Ovary (tissue), 7 donors: ENCODE measurements at regions not wholly inside any gene's neighbourhood (a gene's known extent, or its start where the extent isn't known, plus 50 kb on each side); places are given as distances from the start of the nearest gene placed in this dataset.

ENCODE experiments used
- DNase-seq, 5 donors: peaks; one replicate each; pipeline ENCODE4 v3.0.0-alpha.2; 2019 to 2020
- H3K27ac ChIP-seq, 2 donors: fragments of 200-600 bp; one replicate each; pipeline versions ENCODE4 v1.5.1 to v1.8.0; 2019 to 2022
- H3K27me3 ChIP-seq: fragments of 200-600 bp; one replicate; pipeline ENCODE4 v1.8.0; 2022
- H3K36me3 ChIP-seq: fragments of 200-600 bp; sonication (generic); one replicate; pipeline ENCODE4 v1.5.1; 2019
- H3K4me1 ChIP-seq: one replicate; pipeline ENCODE4 v1.8.1; 2013; ENCODE audit warnings: mild to moderate bottlenecking, moderate library complexity; ENCODE audit not compliant: insufficient read depth
- H3K4me3 ChIP-seq: fragments of 200-600 bp; sonication (generic); one replicate; pipeline ENCODE4 v1.5.1; 2017
- H3K9me3 ChIP-seq, 2 donors: fragments of 200-600 bp in 1 of 2; sonication (generic) in 1 of 2; one replicate each; pipeline versions ENCODE4 v1.5.1 to v1.8.1; 2013 to 2019; ENCODE audit warnings: mild to moderate bottlenecking in 1 of 2, moderate library complexity in 1 of 2
- EP300 ChIP-seq: sonication (generic); formaldehyde crosslinking; IDR thresholded peaks from one replicate; pipeline ENCODE4 v1.6.1; 2017; ENCODE audit warnings: antibody characterized with exemption
- POLR2A ChIP-seq: fragments of 450-650 bp; IDR thresholded peaks from one replicate; pipeline ENCODE4 v1.6.1; 2017; ENCODE audit warnings: antibody characterized with exemption, mild to moderate bottlenecking, moderate library complexity
- WGBS, 3 donors: extraction: QIAGEN DNeasy Blood & Tissue Kit in 1 of 3; methylation state at CpG; one replicate each; pipeline versions ENCODE4 v1.1.5 to v1.1.7; 2013 to 2017; 5-methylcytosine and 5-hydroxymethylcytosine counted together
- intact Hi-C, 4 donors: fragments of 100-400 bp; cut with DNase I; formaldehyde crosslinking; loops; one replicate each; pipeline versions ENCODE4 v1.11.0 to v1.15.1; 2022 to 2023
- TF ChIP-seq, protein P1 (sequence below), 3 donors: fragments of 450-650 bp in 2 of 3; fragments of 200-600 bp in 1 of 3; IDR thresholded peaks; one replicate each; pipeline versions ENCODE4 v1.5.1 to v1.8.0; 2016 to 2022; ENCODE audit warnings: antibody characterized with exemption in 3 of 3, mild to moderate bottlenecking in 1 of 3
- donor health status: DM: no; HTN: no; CAD: no; lungs with moderate emphysema.
- donor health status: DM: no; HTN: no; CAD: no.
- donor health status: Bipolar disorder and iron deficiency.
- donor health status: DM: no; HTN: no; CAD: no.
- donor health status: DM: yes; HTN: yes; CAD: no.

DNA sequence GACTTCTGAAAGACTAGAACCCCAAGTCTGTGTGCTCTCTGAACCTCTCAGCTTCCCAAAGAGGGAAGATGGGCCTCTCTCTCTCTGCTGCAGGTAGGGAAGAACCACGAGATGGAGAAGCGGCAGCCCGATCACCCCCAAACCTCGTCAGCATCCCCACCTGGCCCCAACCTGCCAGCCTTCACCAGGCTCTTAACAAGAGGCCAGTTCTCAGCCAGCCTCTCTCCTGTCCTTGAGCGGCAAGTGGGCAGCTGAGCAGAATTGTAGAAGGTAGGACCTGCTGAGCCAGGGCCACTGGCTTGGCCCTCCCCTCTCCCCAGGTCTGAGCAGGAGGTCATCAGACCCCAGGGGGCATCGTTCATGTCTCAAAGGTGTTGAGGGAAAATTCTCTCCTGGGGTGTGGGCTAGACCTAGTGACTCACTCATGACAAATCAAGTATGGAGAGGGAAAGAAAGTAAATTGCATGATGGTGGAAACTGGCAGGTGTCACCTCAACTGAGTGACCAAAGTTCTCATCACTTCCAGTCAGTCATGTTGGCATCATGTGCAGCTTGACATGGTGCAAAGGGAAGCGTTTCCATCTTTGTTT, 92.0 kb upstream of the GPR26 start:
- Histone ChIP-seq H3K27ac (no peak overlapping the region), H3K9me3 (no peaks in the 10 kb centered on the region), H3K4me1 (no peaks in the 10 kb centered on the region), H3K36me3 (no peaks in the 10 kb centered on the region), H3K27me3 (no peaks in the 10 kb centered on the region), H3K4me3 (no peak overlapping the region)
- intact Hi-C loops = no loop called here
- DNase-seq = peak in 1 of 5 donors; percentile 0
- TF ChIP-seq POLR2A (no peak), EP300 (no peak)
- TF ChIP-seq, protein P1, sequence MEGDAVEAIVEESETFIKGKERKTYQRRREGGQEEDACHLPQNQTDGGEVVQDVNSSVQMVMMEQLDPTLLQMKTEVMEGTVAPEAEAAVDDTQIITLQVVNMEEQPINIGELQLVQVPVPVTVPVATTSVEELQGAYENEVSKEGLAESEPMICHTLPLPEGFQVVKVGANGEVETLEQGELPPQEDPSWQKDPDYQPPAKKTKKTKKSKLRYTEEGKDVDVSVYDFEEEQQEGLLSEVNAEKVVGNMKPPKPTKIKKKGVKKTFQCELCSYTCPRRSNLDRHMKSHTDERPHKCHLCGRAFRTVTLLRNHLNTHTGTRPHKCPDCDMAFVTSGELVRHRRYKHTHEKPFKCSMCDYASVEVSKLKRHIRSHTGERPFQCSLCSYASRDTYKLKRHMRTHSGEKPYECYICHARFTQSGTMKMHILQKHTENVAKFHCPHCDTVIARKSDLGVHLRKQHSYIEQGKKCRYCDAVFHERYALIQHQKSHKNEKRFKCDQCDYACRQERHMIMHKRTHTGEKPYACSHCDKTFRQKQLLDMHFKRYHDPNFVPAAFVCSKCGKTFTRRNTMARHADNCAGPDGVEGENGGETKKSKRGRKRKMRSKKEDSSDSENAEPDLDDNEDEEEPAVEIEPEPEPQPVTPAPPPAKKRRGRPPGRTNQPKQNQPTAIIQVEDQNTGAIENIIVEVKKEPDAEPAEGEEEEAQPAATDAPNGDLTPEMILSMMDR (IDR thresholded peaks at IDR 0.05) = no peak
- 68 to 78% (median 68%) methylated on average over 7 of the region's 7 CpGs for WGBS, 3 donors

DNA sequence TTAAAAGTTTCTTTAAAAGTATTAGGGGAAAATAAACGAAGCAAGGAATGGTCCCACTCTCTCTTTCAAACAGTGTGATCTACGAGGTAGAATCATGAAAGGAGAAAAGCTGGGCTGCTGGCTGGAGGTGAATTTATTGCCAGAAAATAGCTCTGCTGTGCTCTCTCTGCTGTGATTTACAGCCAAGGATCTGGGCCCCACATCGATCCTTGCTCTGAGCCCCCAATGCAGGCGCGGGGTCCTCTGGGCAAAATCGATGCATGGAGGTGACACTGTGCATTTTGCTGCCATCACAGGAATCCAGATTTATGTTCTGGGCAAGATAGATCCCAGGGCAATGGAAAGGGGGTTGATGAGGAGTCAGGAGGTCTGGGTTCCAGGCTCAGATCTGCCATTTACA, 91.0 kb upstream of the GPR26 start:
- H3K27ac ChIP-seq = no peak overlapping the region
- intact Hi-C loops = no loop called here
- H3K4me1 ChIP-seq = no peaks in the 10 kb centered on the region
- TF ChIP-seq POLR2A = no peak
- TF ChIP-seq EP300 = no peak
- no peak for DNase-seq
- 8 to 25% (median 16%) methylated on average over 6 of the region's 6 CpGs for whole genome bisulfite sequencing, 3 donors
- H3K9me3 ChIP-seq = no peaks in the 10 kb centered on the region
- H3K36me3 ChIP-seq = no peaks in the 10 kb centered on the region
- H3K27me3 ChIP-seq = no peaks in the 10 kb centered on the region
- H3K4me3 ChIP-seq = no peak overlapping the region

DNA sequence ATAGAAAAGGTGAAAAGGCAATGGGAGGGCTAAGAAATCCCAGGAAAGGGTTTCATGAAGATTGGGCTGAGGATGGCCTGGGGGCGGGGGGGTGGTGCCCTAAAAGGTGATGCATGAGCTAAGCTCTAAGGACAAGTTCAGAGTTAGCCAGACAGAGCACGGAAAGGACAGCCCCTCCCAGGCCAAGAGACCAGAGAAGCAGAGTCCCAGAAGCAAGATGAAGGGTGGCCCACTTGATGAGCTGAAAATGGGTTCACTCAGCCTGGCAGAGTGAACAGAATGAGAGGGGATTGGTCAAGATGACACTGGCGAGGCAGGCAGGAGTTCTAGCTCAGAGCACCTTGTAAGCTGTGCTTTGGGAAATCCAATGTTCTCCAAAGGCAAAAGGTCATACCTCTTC, 89.4 kb upstream of the GPR26 start:
- TF ChIP-seq, protein P1 (IDR thresholded peaks at IDR 0.05) = no peak
- TF ChIP-seq POLR2A (no peak), EP300 (no peak)
- no peak for DNase-seq

DNA sequence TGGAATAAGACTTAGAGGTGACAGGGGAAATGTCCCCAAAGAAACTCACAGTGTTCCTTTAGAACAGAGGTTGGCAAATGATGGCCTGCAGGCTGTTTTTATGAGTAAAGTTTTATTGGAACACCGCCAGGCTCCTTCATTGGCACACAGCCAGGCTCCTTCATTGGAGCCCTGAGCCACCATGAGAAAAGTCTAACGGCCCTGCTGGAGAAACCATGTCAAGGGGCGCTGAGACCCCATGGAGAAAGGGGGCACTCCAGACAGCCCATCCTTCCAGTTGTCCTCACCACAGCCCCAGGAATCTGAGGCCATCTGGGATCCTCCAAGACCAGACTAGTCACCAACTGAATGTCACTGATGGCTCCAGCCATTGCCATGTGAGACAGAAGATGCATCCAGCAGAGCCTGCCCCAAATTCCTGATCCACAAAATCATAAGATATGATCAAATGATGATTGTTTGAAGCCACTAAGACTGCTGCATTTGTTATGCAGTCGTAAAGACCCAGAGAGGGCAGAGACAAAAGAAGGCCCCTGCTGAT, 88.2 kb upstream of the GPR26 start:
- WGBS, 3 donors = 52 to 62% (median 57%) methylated on average over 4 of the region's 4 CpGs
- TF ChIP-seq POLR2A (no peak), EP300 (no peak)
- TF ChIP-seq, protein P1 (IDR thresholded peaks at IDR 0.05) = no peak
- Histone ChIP-seq H3K36me3 (no peaks in the 10 kb centered on the region), H3K4me1 (no peaks in the 10 kb centered on the region), H3K27me3 (no peaks in the 10 kb centered on the region), H3K27ac (no peak overlapping the region), H3K9me3 (no peaks in the 10 kb centered on the region), H3K4me3 (no peak overlapping the region)
- intact Hi-C loops = no loop called here
- DNase-seq = no peak

More for the DNA sequence above, 89.4 kb upstream of the GPR26 start:
- no peak overlapping the region for H3K27ac ChIP-seq
- no peaks in the 10 kb centered on the region for H3K36me3 ChIP-seq
- no peaks in the 10 kb centered on the region for H3K27me3 ChIP-seq
- H3K4me1 ChIP-seq = no peaks in the 10 kb centered on the region
- WGBS, 3 donors = 61 to 66% (median 62%) methylated on average over 3 of the region's 3 CpGs
- H3K9me3 ChIP-seq = no peaks in the 10 kb centered on the region
- H3K4me3 ChIP-seq = no peak overlapping the region
- intact Hi-C loops = no loop called here

DNA sequence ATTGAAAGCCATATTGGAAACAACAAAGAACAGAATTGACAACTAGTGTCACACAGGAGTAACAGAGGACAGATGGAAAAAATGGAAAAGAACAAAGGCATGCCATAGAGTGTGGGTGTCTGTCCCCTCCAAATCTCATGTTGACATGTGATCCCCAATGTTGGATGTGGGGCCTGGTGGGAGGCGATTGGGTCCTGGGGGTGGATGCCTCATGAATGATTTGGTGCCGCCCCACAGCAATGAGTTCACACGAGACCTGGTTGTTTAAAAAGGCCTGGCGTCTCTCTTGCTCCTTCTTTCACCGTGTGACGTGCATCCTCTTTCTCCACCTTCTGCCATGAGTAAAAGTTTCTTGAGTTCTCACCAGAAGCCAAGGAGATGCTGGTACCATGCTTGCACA, 87.4 kb upstream of the GPR26 start:
- Histone ChIP-seq H3K4me3 (no peak overlapping the region), H3K4me1 (no peaks in the 10 kb centered on the region), H3K36me3 (no peaks in the 10 kb centered on the region), H3K9me3 (no peaks in the 10 kb centered on the region), H3K27me3 (no peaks in the 10 kb centered on the region), H3K27ac (no peak overlapping the region)
- WGBS, 3 donors = 71 to 81% (median 75%) methylated on average over 6 of the region's 6 CpGs
- intact Hi-C loops = no loop called here
- DNase-seq = no peak
- TF ChIP-seq POLR2A (no peak), EP300 (no peak)
- TF ChIP-seq, protein P1 (IDR thresholded peaks at IDR 0.05) = no peak
